ENCODE measurements at regions not wholly inside any gene's neighbourhood (a gene's known extent, or its start where the extent isn't known, plus 50 kb on each side); places are given as distances from the start of the nearest gene placed in this dataset.

DNA sequence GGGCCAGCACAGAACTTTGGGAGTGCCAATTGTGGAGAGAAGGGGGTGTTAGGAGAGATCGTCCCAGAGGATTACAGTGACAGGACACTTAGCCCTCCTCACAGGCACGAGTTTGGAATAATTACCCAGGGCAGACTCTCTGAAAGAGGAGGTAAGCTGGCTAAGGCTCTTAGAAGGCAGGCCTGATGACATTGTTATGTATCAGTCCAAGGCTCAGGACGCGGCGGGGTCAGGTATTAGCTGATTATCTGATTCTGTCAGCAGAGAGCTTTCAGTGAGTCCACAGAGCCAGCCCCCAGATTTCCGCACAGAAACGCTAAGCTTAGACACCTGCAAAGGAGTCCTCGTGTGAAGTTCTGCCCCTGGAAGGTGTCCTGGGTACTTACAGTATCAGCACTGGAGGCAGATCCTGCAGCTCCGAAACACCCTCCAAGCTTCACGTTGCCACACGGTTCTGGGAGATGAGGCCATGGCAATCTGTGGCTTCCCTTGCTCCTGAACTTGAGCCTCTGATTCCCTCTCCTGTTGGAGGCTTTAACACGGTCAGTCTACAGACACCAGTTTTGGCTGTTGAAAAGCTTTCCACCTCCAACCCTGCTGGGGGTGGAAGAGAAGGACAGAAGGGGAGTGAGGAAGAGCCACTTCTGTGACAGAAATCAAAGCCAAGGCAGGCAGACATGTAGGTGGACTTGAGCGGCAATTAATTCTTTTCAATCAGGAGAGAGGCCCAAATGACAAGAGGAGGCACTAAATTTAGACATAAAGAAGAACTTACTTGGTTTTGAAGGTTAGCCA, 123.6 kb upstream of the CADM1 start:
- DNase-seq (ENCODE audit: low read depth), result no peak
- H3K4me3 ChIP-seq (ENCODE audit: low read length), result no peak overlapping the region
- TF ChIP-seq, protein P1, sequence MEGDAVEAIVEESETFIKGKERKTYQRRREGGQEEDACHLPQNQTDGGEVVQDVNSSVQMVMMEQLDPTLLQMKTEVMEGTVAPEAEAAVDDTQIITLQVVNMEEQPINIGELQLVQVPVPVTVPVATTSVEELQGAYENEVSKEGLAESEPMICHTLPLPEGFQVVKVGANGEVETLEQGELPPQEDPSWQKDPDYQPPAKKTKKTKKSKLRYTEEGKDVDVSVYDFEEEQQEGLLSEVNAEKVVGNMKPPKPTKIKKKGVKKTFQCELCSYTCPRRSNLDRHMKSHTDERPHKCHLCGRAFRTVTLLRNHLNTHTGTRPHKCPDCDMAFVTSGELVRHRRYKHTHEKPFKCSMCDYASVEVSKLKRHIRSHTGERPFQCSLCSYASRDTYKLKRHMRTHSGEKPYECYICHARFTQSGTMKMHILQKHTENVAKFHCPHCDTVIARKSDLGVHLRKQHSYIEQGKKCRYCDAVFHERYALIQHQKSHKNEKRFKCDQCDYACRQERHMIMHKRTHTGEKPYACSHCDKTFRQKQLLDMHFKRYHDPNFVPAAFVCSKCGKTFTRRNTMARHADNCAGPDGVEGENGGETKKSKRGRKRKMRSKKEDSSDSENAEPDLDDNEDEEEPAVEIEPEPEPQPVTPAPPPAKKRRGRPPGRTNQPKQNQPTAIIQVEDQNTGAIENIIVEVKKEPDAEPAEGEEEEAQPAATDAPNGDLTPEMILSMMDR (conservative IDR thresholded peaks at IDR 0.05; ENCODE audit: low read depth, low read length), result no peak

DNA sequence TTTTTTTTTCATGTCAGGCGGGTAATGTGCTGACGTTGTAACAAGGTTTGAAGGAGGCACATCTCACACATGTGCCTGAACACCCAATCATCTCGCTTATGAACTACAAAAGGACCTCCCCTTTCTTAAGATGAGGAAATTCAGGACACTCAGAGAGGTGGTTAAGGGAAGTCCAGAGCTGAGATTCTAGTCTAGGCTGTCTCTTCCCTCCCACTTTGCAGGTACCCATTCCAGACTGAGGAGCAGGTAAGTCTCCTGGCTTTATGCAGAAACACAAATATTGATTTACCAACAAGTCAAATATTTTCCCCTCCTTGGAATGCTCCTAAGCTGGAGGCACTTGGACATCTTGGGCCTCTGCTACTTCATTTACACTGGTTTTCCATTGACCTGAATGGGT, 122.9 kb upstream of the CADM1 start:
- TF ChIP-seq, protein P1 (conservative IDR thresholded peaks at IDR 0.05; ENCODE audit: low read depth, low read length), result no peak
- H3K4me3 ChIP-seq (ENCODE audit: low read length), result no peak overlapping the region
- no peak for DNase-seq (ENCODE audit: low read depth)

DNA sequence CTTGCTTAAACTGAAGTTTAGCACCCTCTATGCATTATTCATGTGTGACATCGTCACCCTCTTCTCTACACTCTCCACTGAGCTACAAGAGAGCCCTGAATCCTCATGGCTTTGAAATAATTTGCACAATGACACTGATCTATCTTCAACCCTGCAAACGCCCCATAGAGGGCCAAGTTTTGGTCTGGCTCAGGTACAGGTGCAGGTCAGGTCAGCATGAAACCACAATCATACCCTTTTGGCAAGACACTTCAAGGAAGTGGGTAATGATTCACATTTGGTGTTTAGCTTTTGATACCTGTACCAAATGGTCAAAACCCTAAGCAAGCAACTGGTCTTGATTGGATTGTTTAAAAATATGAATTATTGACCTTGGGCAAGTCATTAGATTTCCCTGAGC, 122.2 kb upstream of the CADM1 start:
- DNase-seq (ENCODE audit: low read depth), result no peak

DNA sequence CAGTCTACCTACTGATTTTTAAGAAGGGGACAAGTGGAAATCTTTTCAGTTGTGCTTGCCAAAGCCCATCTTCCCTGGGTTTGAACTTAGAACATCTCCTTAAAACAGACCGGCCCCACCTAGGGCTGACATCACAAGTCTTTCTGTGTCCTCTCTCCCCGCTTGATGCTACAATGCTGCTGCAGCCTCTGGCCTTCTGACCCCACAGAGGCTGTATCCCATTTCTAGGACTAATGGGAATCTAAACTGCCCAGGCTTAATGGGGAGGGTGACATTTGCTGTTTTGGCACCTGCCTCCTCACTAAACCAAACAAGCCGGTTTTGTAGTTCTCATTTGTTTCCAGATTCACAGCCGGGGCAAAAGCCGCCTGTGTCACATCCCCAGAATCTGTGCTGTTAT, 121.3 kb upstream of the CADM1 start:
- TF ChIP-seq, protein P1 (conservative IDR thresholded peaks at IDR 0.05; ENCODE audit: low read depth, low read length), result no peak
- H3K4me3 ChIP-seq (ENCODE audit: low read length), result no peak overlapping the region
- DNase-seq (ENCODE audit: low read depth), result no peak

More for the DNA sequence above, 122.2 kb upstream of the CADM1 start:
- H3K4me3 ChIP-seq (ENCODE audit: low read length), result no peak overlapping the region
- TF ChIP-seq, protein P1 (conservative IDR thresholded peaks at IDR 0.05; ENCODE audit: low read depth, low read length), result no peak

DNA sequence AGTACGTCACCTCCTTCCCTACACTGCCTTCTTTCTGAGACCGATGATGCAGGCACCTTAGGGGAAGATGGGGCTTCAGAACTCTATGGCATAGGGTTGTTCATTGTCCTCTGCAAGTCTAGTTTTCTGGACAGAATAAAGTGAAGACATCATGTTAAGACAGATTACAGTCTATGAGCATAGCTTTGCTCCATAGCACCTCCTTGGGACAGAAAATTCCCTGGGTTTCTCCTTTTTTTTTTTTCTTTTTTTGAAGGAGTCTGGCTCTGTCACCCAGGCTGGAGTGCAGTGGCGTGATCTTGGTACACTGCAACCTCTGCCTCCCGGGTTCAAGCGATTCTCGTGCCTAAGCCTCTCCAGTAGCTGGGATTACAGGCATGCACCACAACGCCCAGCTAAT, 119.8 kb upstream of the CADM1 start:
- no peak for DNase-seq (ENCODE audit: low read depth)
- H3K4me3 ChIP-seq (ENCODE audit: low read length), result no peak overlapping the region
- TF ChIP-seq, protein P1 (conservative IDR thresholded peaks at IDR 0.05; ENCODE audit: low read depth, low read length), result peak; percentile 23

DNA sequence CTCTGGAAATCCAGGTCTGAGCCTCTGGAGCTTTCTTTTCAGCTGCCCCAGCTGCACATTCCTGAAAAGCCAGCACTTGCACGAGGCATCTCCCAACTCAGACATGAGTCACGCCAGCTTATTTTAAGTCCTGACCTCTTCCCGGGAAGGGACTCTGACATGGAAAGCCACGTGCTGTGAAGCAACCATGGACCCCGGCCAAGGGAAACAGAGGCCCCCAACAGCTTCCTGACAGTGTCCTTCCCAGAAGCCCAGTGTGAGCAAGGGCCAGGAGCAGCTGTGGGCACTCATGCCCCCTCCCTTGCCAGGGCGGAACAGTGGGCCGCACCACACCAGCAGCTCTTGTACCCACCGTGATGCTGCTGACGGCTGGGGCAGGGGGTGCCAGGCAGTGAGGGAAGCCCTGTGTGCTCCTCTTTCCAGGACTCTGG, 118.8 kb upstream of the CADM1 start:
- no peak overlapping the region for H3K4me3 ChIP-seq (ENCODE audit: low read length)
- TF ChIP-seq, protein P1 (conservative IDR thresholded peaks at IDR 0.05; ENCODE audit: low read depth, low read length), result no peak
- peak; percentile 97 for DNase-seq (ENCODE audit: low read depth)

DNA sequence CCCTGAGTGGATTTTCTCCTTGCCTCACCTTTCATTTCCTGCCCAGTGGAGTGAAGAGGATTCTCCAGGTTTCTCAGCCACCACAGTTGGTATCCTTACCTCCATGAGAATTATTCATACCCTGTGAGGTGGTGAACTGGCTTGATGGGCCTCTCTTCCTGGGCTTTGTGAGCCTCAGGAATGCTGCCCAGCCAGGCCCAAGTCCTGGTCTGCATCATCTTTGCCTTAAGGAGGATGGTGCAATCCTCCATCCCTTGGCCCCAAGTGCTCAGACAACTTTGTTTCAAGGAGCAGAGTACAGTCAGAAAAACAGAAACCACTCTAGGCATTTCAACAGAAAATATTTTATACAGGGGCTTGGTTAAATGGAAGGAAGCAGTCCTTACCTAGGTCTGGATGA, 114.2 kb upstream of the CADM1 start:
- TF ChIP-seq, protein P1 (conservative IDR thresholded peaks at IDR 0.05; ENCODE audit: low read depth, low read length), result no peak
- no peak for DNase-seq (ENCODE audit: low read depth)

More for the DNA sequence above, 114.2 kb upstream of the CADM1 start:
- no peak overlapping the region for H3K4me3 ChIP-seq (ENCODE audit: low read length)

Data from retinal pigment epithelial cell (primary cell).